ENCODE measurements at regions not wholly inside any gene's neighbourhood (a gene's known extent, or its start where the extent isn't known, plus 50 kb on each side); places are given as distances from the start of the nearest gene placed in this dataset.
A peak's percentile ranks its signal among the peaks of the same experiment; 100 is the strongest.

DNA sequence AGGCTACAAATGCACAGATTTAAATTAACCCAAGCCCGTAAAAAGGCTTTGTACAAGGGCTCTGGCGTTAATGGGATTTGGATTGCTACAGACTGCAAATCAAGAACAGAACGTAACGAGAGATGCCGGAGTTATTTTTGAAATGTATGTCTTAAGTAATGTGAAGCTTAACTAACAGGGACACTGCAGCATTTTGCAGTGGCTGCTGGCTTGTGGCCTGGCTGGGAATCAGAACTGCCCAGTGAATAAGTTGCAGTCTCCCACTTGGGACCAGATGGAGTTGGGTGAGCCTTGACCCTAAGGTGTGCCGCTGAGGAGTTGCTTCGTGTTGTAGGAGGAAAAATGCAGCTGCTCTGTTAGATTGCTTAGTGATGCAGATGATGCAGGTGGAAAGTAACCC is 318.4 kb downstream of the DHX15 start:
- no peak overlapping the region for H3K4me3 Mint-ChIP-seq
- H3K27me3 Mint-ChIP-seq (ENCODE audit: insufficient read depth, low read depth), result peaks cover 5% of the 10 kb centered on the region
- no peak overlapping the region for H3K4me3 ChIP-seq
- H3K36me3 Mint-ChIP-seq, result no peaks in the 10 kb centered on the region
- TF ChIP-seq EZH2phosphoT487 (IDR thresholded peaks at IDR 0.05) (no peak), EZH2 (IDR thresholded peaks at IDR 0.05) (no peak)
- TF ChIP-seq, protein P1, sequence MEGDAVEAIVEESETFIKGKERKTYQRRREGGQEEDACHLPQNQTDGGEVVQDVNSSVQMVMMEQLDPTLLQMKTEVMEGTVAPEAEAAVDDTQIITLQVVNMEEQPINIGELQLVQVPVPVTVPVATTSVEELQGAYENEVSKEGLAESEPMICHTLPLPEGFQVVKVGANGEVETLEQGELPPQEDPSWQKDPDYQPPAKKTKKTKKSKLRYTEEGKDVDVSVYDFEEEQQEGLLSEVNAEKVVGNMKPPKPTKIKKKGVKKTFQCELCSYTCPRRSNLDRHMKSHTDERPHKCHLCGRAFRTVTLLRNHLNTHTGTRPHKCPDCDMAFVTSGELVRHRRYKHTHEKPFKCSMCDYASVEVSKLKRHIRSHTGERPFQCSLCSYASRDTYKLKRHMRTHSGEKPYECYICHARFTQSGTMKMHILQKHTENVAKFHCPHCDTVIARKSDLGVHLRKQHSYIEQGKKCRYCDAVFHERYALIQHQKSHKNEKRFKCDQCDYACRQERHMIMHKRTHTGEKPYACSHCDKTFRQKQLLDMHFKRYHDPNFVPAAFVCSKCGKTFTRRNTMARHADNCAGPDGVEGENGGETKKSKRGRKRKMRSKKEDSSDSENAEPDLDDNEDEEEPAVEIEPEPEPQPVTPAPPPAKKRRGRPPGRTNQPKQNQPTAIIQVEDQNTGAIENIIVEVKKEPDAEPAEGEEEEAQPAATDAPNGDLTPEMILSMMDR (IDR thresholded peaks at IDR 0.05), result no peak
- peaks cover 6% of the 10 kb centered on the region for H3K9me3 Mint-ChIP-seq
- DNase-seq (ENCODE audit: low spot score), result no peak
- H3K27me3 ChIP-seq, result no peaks in the 10 kb centered on the region
- peaks cover 7% of the 10 kb centered on the region for H3F3A ChIP-seq (ENCODE audit: low read depth)
- no peaks in the 10 kb centered on the region for H4K20me1 ChIP-seq (ENCODE audit: low read depth)
- no peak overlapping the region for H3K27ac ChIP-seq
- H2AFZ ChIP-seq (replicated peaks), result no peak overlapping the region
- H3K4me1 Mint-ChIP-seq, result peaks cover 36% of the 10 kb centered on the region
- H3K9ac ChIP-seq, result no peak overlapping the region
- no peaks in the 10 kb centered on the region for H3K9me3 ChIP-seq (ENCODE audit: low read depth)
- no peaks in the 10 kb centered on the region for H3K79me2 ChIP-seq (ENCODE audit: low read depth)
- H3K27ac Mint-ChIP-seq, result no peak overlapping the region
- H3K4me2 ChIP-seq, result no peak overlapping the region
- no peaks in the 10 kb centered on the region for H3K36me3 ChIP-seq
- peaks cover 33% of the 10 kb centered on the region for H3K4me1 ChIP-seq

DNA sequence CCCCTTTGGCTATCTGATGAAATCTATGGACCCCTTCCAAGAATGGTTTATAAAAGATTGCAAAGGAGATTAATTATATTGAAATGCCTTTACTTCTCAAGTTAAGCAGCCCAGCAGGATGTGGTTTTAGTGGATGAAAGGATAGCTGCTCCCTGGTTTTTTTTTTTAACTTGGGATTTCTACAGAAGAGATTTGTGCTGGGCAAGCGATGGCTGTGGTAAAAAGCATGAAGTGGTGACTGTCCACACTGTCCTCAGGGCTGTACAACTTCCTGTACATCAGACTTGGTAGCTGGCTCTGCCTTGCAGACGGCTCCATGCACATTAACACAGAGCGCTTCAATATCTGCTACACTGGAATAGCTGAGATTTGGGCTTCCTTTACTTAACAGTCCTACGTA is 321.7 kb downstream of the DHX15 start:
- Mint-ChIP-seq H3K4me3 (peak overlapping the region; percentile 51), H3K27ac (peak overlapping the region; percentile 29), H3K27me3 (ENCODE audit: insufficient read depth, low read depth) (peaks cover 7% of the 10 kb centered on the region), H3K4me1 (peaks cover 43% of the 10 kb centered on the region), H3K36me3 (no peaks in the 10 kb centered on the region), H3K9me3 (peaks cover 6% of the 10 kb centered on the region)
- H3K27me3 ChIP-seq, result no peaks in the 10 kb centered on the region
- peaks cover 35% of the 10 kb centered on the region for H3K4me1 ChIP-seq
- no peaks in the 10 kb centered on the region for H3K36me3 ChIP-seq
- no peaks in the 10 kb centered on the region for H4K20me1 ChIP-seq (ENCODE audit: low read depth)
- no peaks in the 10 kb centered on the region for H3K79me2 ChIP-seq (ENCODE audit: low read depth)
- no peak overlapping the region for H3K27ac ChIP-seq
- peak overlapping the region; percentile 2 for H3K4me2 ChIP-seq
- no peak overlapping the region for H2AFZ ChIP-seq (replicated peaks)
- H3K4me3 ChIP-seq, result no peak overlapping the region
- DNase-seq (ENCODE audit: low spot score), result peak; percentile 9
- H3K9ac ChIP-seq, result no peak overlapping the region
- no peaks in the 10 kb centered on the region for H3K9me3 ChIP-seq (ENCODE audit: low read depth)
- peaks cover 7% of the 10 kb centered on the region for H3F3A ChIP-seq (ENCODE audit: low read depth)
- no peak for TF ChIP-seq EZH2 (IDR thresholded peaks at IDR 0.05)
- TF ChIP-seq, protein P1 (IDR thresholded peaks at IDR 0.05), result no peak
- no peak for TF ChIP-seq EZH2phosphoT487 (IDR thresholded peaks at IDR 0.05)

DNA sequence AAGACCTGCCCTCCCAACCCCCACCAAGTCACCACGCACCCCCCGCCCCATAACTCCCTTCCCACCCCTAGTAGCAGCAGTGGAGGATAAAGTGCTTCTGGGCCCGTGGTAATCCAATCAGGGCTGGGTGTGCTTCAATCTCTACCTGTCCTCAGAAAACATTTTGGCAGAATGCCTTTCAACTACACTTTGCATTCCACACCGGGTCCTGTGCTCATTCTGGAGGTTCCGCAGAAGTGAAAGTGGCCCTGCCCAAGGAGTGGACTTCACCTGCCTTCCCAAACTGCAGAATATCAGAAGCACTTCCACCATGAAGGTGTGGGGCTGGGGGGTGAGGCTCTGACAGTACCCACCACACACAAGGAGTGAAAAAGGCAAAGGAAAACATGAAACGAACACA is 322.3 kb downstream of the DHX15 start:
- Mint-ChIP-seq H3K27ac (peak overlapping the region; percentile 70), H3K4me3 (no peak overlapping the region), H3K4me1 (peaks cover 41% of the 10 kb centered on the region), H3K36me3 (no peaks in the 10 kb centered on the region), H3K9me3 (peaks cover 6% of the 10 kb centered on the region), H3K27me3 (ENCODE audit: insufficient read depth, low read depth) (peaks cover 7% of the 10 kb centered on the region)
- H4K20me1 ChIP-seq (ENCODE audit: low read depth), result no peaks in the 10 kb centered on the region
- DNase-seq (ENCODE audit: low spot score), result no peak
- peak overlapping the region; percentile 2 for H3K4me2 ChIP-seq
- H3K79me2 ChIP-seq (ENCODE audit: low read depth), result no peaks in the 10 kb centered on the region
- no peaks in the 10 kb centered on the region for H3K36me3 ChIP-seq
- no peak overlapping the region for H2AFZ ChIP-seq (replicated peaks)
- no peak overlapping the region for H3K27ac ChIP-seq
- no peaks in the 10 kb centered on the region for H3K9me3 ChIP-seq (ENCODE audit: low read depth)
- H3F3A ChIP-seq (ENCODE audit: low read depth), result peaks cover 7% of the 10 kb centered on the region
- H3K9ac ChIP-seq, result no peak overlapping the region
- H3K27me3 ChIP-seq, result no peaks in the 10 kb centered on the region
- H3K4me1 ChIP-seq, result peaks cover 35% of the 10 kb centered on the region
- no peak overlapping the region for H3K4me3 ChIP-seq
- TF ChIP-seq EZH2 (IDR thresholded peaks at IDR 0.05) (no peak), EZH2phosphoT487 (IDR thresholded peaks at IDR 0.05) (no peak)
- TF ChIP-seq, protein P1 (IDR thresholded peaks at IDR 0.05), result no peak

All from neural progenitor cell (in vitro differentiated cells).